GM12872 (cell line): ENCODE measurements at regions not wholly inside any gene's neighbourhood (a gene's known extent, or its start where the extent isn't known, plus 50 kb on each side); places are given as distances from the start of the nearest gene placed in this dataset.

Experiments
- TF ChIP-seq, protein P1 (sequence below): IDR thresholded peaks from 3 replicates; pipeline ENCODE4 v1.5.1; 2011; ENCODE audit warnings: low read depth, mild to moderate bottlenecking, low read length, moderate library complexity; ENCODE audit not compliant: insufficient read depth

DNA sequence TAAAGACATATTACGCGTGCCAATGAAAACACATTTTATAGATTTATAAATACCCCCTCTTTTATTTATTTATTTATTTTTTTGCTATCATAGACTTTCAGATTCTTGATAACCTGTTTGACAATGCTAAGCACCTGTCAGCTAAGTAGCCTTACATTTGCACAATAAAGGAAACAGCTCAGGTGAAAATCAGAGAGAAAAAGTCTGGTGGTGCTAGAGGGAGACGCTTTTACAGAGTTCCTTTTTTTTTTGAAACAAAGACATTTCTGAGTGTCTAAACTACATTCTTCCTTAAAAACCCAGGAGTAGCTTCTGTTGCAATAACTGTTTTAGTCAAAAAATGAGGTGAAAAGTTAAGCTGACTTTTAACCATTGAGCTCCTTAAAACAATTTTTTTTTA is 1611.6 kb downstream of the NCAM2 start:
- TF ChIP-seq, protein P1, sequence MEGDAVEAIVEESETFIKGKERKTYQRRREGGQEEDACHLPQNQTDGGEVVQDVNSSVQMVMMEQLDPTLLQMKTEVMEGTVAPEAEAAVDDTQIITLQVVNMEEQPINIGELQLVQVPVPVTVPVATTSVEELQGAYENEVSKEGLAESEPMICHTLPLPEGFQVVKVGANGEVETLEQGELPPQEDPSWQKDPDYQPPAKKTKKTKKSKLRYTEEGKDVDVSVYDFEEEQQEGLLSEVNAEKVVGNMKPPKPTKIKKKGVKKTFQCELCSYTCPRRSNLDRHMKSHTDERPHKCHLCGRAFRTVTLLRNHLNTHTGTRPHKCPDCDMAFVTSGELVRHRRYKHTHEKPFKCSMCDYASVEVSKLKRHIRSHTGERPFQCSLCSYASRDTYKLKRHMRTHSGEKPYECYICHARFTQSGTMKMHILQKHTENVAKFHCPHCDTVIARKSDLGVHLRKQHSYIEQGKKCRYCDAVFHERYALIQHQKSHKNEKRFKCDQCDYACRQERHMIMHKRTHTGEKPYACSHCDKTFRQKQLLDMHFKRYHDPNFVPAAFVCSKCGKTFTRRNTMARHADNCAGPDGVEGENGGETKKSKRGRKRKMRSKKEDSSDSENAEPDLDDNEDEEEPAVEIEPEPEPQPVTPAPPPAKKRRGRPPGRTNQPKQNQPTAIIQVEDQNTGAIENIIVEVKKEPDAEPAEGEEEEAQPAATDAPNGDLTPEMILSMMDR, result no peak

DNA sequence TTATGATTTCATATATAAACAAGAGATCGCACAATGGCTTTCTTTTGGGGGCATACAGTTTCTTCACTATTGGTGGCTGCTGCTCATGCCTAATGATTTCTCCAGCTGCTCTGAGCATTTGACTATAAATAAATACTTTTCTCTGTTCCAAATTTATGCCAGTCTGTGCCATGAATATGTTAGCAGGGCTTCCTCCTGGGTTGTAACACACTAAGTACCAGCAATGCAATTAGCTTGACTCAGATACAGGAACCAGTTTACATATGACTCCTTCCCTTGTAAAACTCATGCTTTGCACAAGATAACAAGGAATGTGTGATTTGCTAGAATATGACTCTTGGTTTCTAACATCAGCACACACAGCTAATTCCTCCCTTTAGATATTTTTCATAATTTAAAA is 1629.7 kb downstream of the NCAM2 start:
- TF ChIP-seq, protein P1, result no peak

DNA sequence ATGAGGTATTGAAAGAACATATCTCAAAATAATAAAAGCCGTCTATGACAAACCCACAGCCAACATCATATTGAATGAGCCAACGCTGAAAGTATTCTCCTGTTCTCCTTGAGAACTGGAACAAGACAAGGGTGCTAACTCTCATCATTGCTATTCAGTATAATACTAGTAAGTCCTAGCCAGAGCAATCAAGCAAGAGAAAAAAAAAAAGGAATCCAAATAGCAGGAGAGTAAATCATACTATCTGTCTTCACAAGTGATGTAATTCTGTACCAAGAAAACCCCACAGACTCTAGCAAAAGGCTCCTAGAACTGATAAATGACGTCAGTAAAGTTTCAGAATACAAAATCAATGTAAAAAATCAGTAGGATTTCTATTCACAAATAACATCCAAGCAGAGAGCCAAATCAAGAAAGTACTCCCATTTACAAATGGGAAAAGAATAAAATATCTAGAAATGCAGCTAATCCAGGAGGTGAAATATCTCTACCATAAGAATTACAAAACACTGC is 1632.8 kb downstream of the NCAM2 start:
- TF ChIP-seq, protein P1, result no peak

DNA sequence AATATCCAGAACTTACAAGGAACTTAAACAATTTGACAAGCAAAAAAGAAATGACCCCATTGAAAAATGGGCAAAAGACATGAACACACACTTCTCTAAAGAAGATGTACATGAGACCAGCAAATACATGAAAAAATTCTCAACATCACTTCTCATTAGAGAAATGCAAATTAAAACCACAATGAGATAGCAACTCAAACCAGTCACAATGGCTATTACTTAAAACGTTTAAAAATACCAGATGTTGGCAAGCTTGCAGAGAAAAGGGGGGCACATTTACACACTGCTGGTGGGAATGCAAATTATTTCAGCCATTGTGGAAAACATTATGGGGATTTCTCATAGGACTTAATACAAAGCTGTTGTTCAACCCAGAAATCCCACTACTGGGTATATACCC is 1634.0 kb downstream of the NCAM2 start:
- TF ChIP-seq, protein P1, result no peak

DNA sequence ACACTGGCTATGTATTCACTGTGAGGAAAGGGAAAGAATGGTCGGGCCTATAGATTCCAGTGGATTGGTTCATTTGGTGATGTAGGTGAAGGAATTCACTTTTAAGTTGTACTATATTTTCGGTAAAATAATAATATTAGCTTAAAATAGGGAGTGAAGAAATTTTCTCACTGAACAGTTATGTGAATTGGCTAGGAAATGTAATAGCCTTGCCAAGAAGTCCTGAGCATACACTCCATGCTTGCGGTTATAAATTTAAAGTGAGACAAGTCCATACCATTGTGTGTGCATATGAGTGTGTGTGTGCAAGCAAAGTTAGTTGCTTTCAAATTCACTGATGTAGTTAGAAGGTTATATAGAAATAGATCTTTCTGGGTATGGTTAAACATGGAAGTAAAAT is 1651.0 kb downstream of the NCAM2 start:
- TF ChIP-seq, protein P1, result no peak

DNA sequence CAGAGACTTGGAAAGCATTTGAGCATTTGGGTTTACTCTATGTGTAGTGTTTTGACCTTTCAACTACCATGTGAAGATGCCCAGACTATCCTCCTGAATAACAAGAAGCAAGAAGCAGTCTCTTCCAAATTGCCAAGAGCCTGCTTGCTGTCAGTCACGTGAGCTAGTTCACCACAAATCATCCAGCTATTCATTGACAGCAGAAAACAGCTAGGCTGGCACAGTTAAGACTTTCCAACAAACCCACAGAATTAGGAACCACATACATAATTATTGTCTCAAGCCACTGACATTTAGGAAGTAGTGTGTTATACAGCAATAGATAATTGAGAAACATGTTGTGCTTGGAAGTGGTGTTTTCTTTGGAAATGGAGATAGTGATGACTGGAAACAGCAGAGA is 1652.0 kb downstream of the NCAM2 start:
- TF ChIP-seq, protein P1, result no peak

DNA sequence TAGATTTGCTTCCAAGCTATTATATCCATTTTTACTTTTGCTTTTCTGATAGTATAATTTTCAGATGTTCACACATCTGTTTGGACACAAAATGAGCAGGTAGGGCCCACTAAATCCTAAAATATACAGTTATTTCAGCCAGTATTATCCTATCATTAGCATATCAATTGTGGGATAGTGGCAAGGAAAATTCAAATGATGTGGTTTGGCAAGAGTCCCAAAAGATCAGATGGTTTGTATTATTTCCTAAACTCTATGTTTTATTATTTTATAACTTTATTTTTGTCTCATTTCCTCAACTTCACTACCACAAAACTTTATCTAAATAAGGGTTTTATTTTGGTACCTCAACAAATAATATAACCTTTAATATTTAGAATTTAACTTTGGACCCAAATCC is 1659.6 kb downstream of the NCAM2 start:
- TF ChIP-seq, protein P1, result no peak

DNA sequence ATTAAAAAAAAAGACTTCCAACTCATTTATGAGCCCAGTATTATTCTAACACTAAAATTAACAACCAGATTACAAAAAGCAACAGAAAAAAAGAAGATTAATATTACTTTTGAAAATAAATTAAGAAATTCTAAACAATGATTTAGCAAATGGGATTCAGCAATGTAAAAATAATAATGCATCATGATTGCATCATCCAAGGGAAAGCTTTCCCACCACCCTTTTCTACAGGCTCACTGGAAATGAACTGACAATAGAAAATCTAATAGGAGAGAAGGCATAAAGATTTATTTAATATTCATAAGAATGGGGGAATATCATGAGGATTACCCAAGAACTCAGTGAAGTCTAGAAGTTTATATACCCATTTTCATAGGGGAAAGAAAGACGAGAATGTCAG is 1671.9 kb downstream of the NCAM2 start:
- TF ChIP-seq, protein P1, result no peak
